Activated CD4-positive, alpha-beta T cell treated with anti-CD3 and anti-CD28 coated beads, Interleukin-10, Interleukin-2, amounts not matched to agents 100 ng/mL and 50 ng/mL, durations not matched to agents 16 hours and 8 hours (primary cell): ENCODE measurements at regions not wholly inside any gene's neighbourhood (a gene's known extent, or its start where the extent isn't known, plus 50 kb on each side); places are given as distances from the start of the nearest gene placed in this dataset.
A peak's percentile ranks its signal among the peaks of the same experiment; 100 is the strongest.
"Not testable (repeated sequence)": the region's sequence is repeated elsewhere in the genome, so short reads cannot be mapped to it uniquely, and the experiment has no call there.

Experiments
- DNase-seq: peaks from one replicate; pipeline ENCODE4 v3.0.0-alpha.2; 2020

- DNase-seq = no peak
Observed at GRCh38 chr3:98644168-98644567, 50.8 kb upstream of the CPOX start.

- DNase-seq = no peak
Observed at GRCh38 chr3:98645039-98645438, 51.6 kb upstream of the CPOX start.

- no peak for DNase-seq
Observed at GRCh38 chr3:98646680-98647079, 53.3 kb upstream of the CPOX start.

- DNase-seq = no peak
Observed at GRCh38 chr3:98647197-98647596, 53.8 kb upstream of the CPOX start.

- DNase-seq = no peak
Observed at GRCh38 chr3:98650971-98651779, 57.8 kb upstream of the CPOX start.

GRCh38 chr3:98651780-98652077 is 58.3 kb upstream of the CPOX start:
- no peak for DNase-seq

GRCh38 chr3:98655666-98656065 is 62.3 kb upstream of the CPOX start:
- no peak for DNase-seq

GRCh38 chr3:98657457-98657856 is 64.0 kb upstream of the CPOX start:
- peak; percentile 51 for DNase-seq

- no peak for DNase-seq
Observed at GRCh38 chr3:98662699-98663098, 69.3 kb upstream of the CPOX start.

GRCh38 chr3:98670020-98670419 is 76.6 kb upstream of the CPOX start:
- no peak for DNase-seq

GRCh38 chr3:98679986-98680385 is 83.2 kb upstream of the ST3GAL6 start:
- no peak for DNase-seq

- DNase-seq = no peak
Observed at GRCh38 chr3:98680723-98681122, 82.4 kb upstream of the ST3GAL6 start.

GRCh38 chr3:98681486-98681885 is 81.7 kb upstream of the ST3GAL6 start:
- DNase-seq = no peak

- not testable (repeated sequence) for DNase-seq
Observed at GRCh38 chr3:98682391-98682790, 80.7 kb upstream of the ST3GAL6 start.

GRCh38 chr3:98688363-98688762 is 74.8 kb upstream of the ST3GAL6 start:
- DNase-seq = no peak

- DNase-seq = no peak
Observed at GRCh38 chr3:98690876-98691275, 72.3 kb upstream of the ST3GAL6 start.

GRCh38 chr3:98691897-98692296 is 71.2 kb upstream of the ST3GAL6 start:
- no peak for DNase-seq

- DNase-seq = no peak
Observed at GRCh38 chr3:98692787-98693473, 70.2 kb upstream of the ST3GAL6 start.

- no peak for DNase-seq
Observed at GRCh38 chr3:98695796-98696195, 67.3 kb upstream of the ST3GAL6 start.

- DNase-seq = not testable (repeated sequence)
Observed at GRCh38 chr3:98696296-98696695, 66.8 kb upstream of the ST3GAL6 start.

- DNase-seq = no peak
Observed at GRCh38 chr3:98697225-98697624, 65.9 kb upstream of the ST3GAL6 start.

- no peak for DNase-seq
Observed at GRCh38 chr3:98699132-98699531, 64.0 kb upstream of the ST3GAL6 start.

- no peak for DNase-seq
Observed at GRCh38 chr3:98701071-98701675, 62.0 kb upstream of the ST3GAL6 start.

GRCh38 chr3:98702166-98702565 is 61.0 kb upstream of the ST3GAL6 start:
- no peak for DNase-seq
